ENCODE measurements at regions not wholly inside any gene's neighbourhood (a gene's known extent, or its start where the extent isn't known, plus 50 kb on each side); places are given as distances from the start of the nearest gene placed in this dataset.

GRCh38 chr13:109665240-109665639 is 121.1 kb downstream of the IRS2 start:
- TF ChIP-seq RARB (CRISPR knock-in tag; IDR thresholded peaks at IDR 0.05) (no peak), CSRNP3 (CRISPR knock-in tag; IDR thresholded peaks at IDR 0.05) (no peak), ISL1 (CRISPR knock-in tag; IDR thresholded peaks at IDR 0.05) (no peak), ZFP3 (CRISPR knock-in tag; IDR thresholded peaks at IDR 0.05) (no peak), CSDC2 (CRISPR knock-in tag; IDR thresholded peaks at IDR 0.05) (no peak), TOX (CRISPR knock-in tag; IDR thresholded peaks at IDR 0.05; ENCODE audit: borderline replicate concordance) (no peak), ZNF8 (CRISPR knock-in tag; IDR thresholded peaks at IDR 0.05) (no peak), TSHZ2 (CRISPR knock-in tag; IDR thresholded peaks at IDR 0.05) (no peak), ZNF70 (CRISPR knock-in tag; IDR thresholded peaks at IDR 0.05) (no peak), SNAI2 (CRISPR knock-in tag; IDR thresholded peaks at IDR 0.05) (no peak), ZC3H10 (CRISPR knock-in tag; IDR thresholded peaks at IDR 0.05) (no peak), CREB5 (CRISPR knock-in tag; IDR thresholded peaks at IDR 0.05; ENCODE audit: low read depth) (no peak), BACH2 (CRISPR knock-in tag; IDR thresholded peaks at IDR 0.05; ENCODE audit: borderline replicate concordance) (no peak)
- no peak for ATAC-seq

GRCh38 chr13:109657395-109657794 is 129.0 kb downstream of the IRS2 start:
- TF ChIP-seq TCF4 (CRISPR knock-in tag; IDR thresholded peaks at IDR 0.05; ENCODE audit: borderline replicate concordance) (peak; percentile 68), TSHZ2 (CRISPR knock-in tag; IDR thresholded peaks at IDR 0.05) (0 out of 2 replicates have a peak, but pooled peaks have one; percentile 21), ESRRG (CRISPR knock-in tag; IDR thresholded peaks at IDR 0.05) (no peak), ISL1 (CRISPR knock-in tag; IDR thresholded peaks at IDR 0.05) (no peak)
- no peak for ATAC-seq

- TF ChIP-seq BACH2 (CRISPR knock-in tag; IDR thresholded peaks at IDR 0.05; ENCODE audit: borderline replicate concordance), result no peak
- TF ChIP-seq POU6F1 (CRISPR knock-in tag; IDR thresholded peaks at IDR 0.05; ENCODE audit: borderline replicate concordance, low read depth), result no peak
- no peak for TF ChIP-seq CSDC2 (CRISPR knock-in tag; IDR thresholded peaks at IDR 0.05)
- TF ChIP-seq SNAI2 (CRISPR knock-in tag; IDR thresholded peaks at IDR 0.05), result no peak
- TF ChIP-seq CSRNP3 (CRISPR knock-in tag; IDR thresholded peaks at IDR 0.05), result no peak
- TF ChIP-seq RARB (CRISPR knock-in tag; IDR thresholded peaks at IDR 0.05), result no peak
- TF ChIP-seq ZFP30 (CRISPR knock-in tag; IDR thresholded peaks at IDR 0.05), result no peak
- no peak for TF ChIP-seq TSHZ2 (CRISPR knock-in tag; IDR thresholded peaks at IDR 0.05)
- no peak for TF ChIP-seq GLIS3 (CRISPR knock-in tag; IDR thresholded peaks at IDR 0.05)
- no peak for TF ChIP-seq ZNF70 (CRISPR knock-in tag; IDR thresholded peaks at IDR 0.05)
- TF ChIP-seq CREB5 (CRISPR knock-in tag; IDR thresholded peaks at IDR 0.05; ENCODE audit: low read depth), result no peak
- no peak for TF ChIP-seq ZFP3 (CRISPR knock-in tag; IDR thresholded peaks at IDR 0.05)
- no peak for TF ChIP-seq ESRRG (CRISPR knock-in tag; IDR thresholded peaks at IDR 0.05)
- TF ChIP-seq ARNTL (CRISPR knock-in tag; IDR thresholded peaks at IDR 0.05; ENCODE audit: borderline replicate concordance, low read depth), result no peak
- TF ChIP-seq ISL1 (CRISPR knock-in tag; IDR thresholded peaks at IDR 0.05), result no peak
- no peak for TF ChIP-seq TOX (CRISPR knock-in tag; IDR thresholded peaks at IDR 0.05; ENCODE audit: borderline replicate concordance)
- ATAC-seq, result no peak
Measured at GRCh38 chr13:109656206-109656605, 130.2 kb downstream of the IRS2 start.
